ENCODE measurements at regions not wholly inside any gene's neighbourhood (a gene's known extent, or its start where the extent isn't known, plus 50 kb on each side); places are given as distances from the start of the nearest gene placed in this dataset.
"Not testable (repeated sequence)": the region's sequence is repeated elsewhere in the genome, so short reads cannot be mapped to it uniquely, and the experiment has no call there.

DNA sequence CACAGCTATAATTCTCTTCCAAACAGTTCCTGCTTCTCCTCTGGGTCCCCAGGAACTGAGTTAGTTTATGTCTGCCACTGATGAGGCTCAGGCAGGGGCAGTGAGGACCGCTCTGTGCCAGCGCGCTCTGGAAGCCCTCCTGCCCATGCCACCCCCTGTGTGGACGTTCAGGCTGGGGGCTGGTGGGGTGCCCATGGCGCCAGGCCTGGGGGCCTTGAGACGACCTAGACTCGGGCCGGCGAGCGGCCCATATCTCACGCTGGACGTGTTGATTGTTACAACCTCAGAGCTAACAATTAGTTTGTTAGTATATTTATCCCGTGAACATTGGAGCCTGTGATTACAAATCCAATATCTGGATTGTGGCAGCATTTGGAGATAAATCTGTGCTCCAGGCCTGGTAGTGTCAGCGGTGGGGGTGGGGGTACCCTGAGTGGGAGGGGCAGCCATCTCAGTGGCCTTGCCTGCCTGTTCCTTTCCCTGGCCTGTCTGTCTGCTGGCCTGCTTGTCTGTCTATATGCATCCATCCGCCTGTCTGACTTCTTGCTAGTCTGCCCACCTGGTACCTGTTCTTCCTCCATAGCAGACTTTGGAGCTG, 256.5 kb upstream of the MVB12B start:
- peak overlapping the region in 1 of 2 donors; percentile 44 for H3K27ac Mint-ChIP-seq
- H3K36me3 Mint-ChIP-seq, result no peaks in the 10 kb centered on the region
- H3K9me3 Mint-ChIP-seq, result no peaks in the 10 kb centered on the region
- no peak for ATAC-seq
- DNase-seq (ENCODE audit: low spot score in 2 of 2), result no peak

DNA sequence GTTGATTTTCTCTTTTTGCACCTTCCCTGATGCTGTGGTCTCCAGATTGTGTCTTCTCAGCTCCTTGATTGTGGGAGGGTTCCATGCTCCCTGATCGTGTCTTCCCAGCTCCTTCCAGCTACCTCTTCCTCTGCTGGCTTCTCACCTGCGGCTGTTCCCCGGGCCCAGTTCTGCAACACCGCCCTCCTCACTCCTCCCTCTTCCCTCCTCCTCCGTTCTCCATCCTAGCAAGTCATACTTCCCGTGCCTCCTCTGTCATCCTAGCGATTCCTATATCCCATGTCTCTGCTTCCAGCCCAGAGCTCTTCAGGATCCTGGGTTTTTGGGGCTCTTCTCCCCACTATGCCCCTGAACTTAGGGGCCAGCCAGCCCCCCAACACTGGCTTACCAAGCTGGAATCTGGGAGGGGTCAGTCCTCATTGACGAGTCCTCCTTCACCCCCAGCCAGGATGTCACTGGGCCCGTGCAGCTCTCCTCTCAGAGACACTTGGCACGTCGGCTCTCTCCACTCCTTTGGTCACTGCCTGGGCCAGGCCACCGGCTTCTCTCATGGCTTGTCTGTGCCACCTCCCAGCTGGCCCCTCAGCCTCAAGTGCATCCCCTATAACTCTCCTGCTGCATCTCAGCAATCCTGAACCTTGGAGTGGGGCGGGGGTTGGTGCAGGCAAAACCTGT, 255.4 kb upstream of the MVB12B start:
- DNase-seq (ENCODE audit: low spot score in 2 of 2) (no peak), ATAC-seq (no peak)
- Mint-ChIP-seq H3K9me3 (no peaks in the 10 kb centered on the region), H3K27ac (no peak overlapping the region), H3K36me3 (no peaks in the 10 kb centered on the region)

DNA sequence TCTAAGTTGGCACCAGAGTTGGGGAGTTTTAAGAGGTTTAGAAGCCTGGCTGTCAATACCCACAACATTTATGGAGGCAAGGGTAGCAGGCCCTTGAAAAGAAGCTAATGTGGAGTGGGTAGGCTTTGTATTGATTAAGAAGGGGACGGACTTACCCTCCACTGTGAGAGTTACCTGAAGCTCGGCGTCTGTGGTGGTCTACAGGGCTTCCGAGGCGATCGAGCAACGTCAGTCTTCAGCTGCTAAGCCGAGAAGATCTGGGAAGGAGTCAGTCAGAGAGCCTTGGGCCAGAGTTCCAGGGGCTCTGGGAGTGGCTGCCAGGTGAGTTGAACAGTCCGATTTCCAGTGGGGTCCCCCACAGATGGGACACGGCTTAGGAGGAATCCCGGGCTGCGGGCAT, 249.0 kb upstream of the MVB12B start:
- not testable (repeated sequence) for DNase-seq (ENCODE audit: low spot score in 2 of 2); ATAC-seq; H3K36me3 Mint-ChIP-seq

DNA sequence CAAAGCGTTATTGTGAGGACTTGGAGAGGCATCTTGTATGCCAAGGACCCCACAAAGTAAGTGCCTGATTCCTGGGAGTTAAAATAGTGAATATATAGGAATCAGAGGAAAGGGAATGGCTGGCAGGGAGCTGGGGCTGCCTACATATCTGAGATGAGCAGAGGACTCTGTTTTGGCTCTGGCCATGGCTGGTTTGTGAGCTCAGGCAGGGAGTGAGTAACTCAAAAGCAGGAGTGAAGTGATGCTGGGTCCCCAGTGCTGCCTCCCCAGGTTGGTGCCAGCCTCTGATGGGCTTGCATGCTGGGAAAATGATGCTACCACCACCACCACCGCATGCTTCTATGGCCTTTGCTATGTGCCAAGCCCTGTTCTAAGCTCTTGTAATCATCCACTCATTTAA, 246.0 kb upstream of the MVB12B start:
- Mint-ChIP-seq H3K9me3 (peaks cover 6 to 8% of the 10 kb centered on the region in 2 donors), H3K36me3 (no peaks in the 10 kb centered on the region), H3K27ac (no peak overlapping the region)
- ATAC-seq (no peak), DNase-seq (ENCODE audit: low spot score in 2 of 2) (no peak)

More for the DNA sequence above, 249.0 kb upstream of the MVB12B start:
- not testable (repeated sequence) for H3K9me3 Mint-ChIP-seq, H3K27ac Mint-ChIP-seq

DNA sequence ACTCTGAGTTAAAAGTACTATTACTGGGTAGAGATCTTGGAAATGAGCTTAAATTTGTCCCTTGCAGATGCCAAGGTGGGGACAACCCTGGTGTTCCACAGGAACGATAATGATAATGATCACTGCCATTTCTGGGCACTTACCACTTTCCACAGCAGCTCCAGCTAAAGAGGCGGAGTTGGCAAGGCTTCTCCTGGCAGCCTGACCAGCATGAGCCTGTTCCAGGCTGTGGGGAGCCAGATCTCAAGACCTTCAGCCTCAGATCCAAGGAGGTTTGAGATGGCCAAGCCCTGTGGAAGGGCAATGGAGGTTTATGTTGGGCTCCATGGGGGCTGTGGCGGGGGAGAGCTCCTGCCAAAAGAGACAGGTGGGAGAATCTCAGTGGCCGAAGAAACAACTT, 244.9 kb upstream of the MVB12B start:
- DNase-seq (ENCODE audit: low spot score in 2 of 2), result no peak
- no peaks in the 10 kb centered on the region for H3K36me3 Mint-ChIP-seq
- H3K27ac Mint-ChIP-seq, result no peak overlapping the region

DNA sequence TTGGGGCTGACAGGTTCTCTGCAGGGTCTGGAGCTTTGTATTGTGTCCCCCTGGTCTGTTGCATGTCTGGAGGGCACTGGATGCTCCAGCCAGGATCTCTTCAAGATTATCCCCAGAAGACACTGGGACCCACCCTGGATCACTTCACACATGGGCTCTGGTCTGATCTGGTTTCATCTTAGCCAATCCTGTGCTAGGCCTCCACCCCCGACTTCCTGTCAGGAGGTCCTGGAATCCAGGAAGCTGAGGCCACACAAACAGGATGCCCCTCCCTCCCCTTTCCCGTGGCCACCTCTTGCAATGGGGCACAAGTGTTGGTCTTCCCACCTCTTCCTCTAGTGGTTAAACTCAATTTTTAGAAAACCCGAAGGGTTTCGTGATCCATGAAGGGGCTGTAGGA, 242.6 kb upstream of the MVB12B start:
- Mint-ChIP-seq H3K9me3 (peaks cover 6 to 8% of the 10 kb centered on the region in 2 donors), H3K27ac (no peak overlapping the region), H3K36me3 (no peaks in the 10 kb centered on the region)
- ATAC-seq, result no peak
- DNase-seq (ENCODE audit: low spot score in 2 of 2), result no peak

More for the DNA sequence above, 244.9 kb upstream of the MVB12B start:
- ATAC-seq, result no peak
- H3K9me3 Mint-ChIP-seq, result peaks cover 6 to 8% of the 10 kb centered on the region in 2 donors

DNA sequence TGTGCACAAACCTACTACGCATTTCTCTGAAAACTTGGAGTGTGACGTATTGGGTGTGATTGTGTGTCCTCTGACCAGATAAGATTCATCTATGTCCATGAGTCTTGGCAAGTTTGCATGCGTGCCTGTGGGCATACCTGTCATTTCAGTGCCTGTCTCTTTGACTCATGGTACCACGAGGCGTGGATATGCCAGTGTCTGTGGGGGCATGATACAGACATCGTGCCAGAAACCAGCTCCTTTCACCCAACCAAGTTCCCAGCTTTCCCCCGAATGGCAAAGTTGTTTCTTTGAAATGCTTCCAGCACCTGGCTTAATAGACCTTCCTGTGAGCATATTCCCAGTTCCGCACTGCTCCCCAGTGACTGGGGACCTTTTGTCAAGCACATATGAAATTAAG, 241.9 kb upstream of the MVB12B start:
- Mint-ChIP-seq H3K9me3 (peaks cover 6 to 8% of the 10 kb centered on the region in 2 donors), H3K27ac (no peak overlapping the region), H3K36me3 (no peaks in the 10 kb centered on the region)
- ATAC-seq (no peak), DNase-seq (ENCODE audit: low spot score in 2 of 2) (no peak)

DNA sequence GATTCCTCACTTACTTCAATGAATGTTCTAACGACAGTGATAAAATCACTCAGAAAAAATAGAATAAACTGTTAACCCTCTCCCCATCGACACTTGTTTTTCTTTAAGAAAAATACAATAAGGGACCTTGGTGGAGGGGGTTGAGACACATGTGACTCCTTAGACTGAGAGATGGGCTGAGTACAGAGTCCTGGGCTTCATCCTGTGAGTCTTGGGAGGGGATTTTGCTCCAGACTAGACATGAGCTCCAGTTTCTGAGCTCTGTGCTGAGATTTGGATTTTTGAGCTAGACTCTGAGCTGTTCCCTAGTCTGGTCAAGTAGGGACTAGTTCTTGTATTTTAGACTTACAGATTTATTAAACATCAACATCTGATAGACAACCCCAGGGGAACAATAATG, 241.5 kb upstream of the MVB12B start:
- Mint-ChIP-seq H3K27ac (no peak overlapping the region), H3K36me3 (no peaks in the 10 kb centered on the region), H3K9me3 (peaks cover 6 to 8% of the 10 kb centered on the region in 2 donors)
- DNase-seq (ENCODE audit: low spot score in 2 of 2), result no peak
- no peak for ATAC-seq

DNA sequence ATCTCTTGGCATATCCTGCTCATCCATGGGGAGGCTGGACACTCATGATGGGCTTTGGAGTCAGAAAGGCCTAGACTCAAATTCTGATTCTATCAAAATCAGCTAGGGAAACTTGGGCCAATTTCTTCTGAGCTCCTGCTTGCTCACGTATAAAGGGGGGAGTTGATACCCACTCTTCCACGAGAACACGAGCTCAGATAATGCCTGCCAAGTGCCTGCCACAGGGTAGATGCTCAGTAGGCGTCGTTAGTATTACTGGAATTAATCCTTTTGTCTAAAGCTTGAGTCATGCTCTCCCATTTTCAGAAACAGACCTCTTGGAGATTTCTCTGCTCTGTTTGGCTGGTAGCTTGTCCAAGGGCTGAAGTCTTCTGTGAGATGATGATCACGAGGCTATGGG, 238.3 kb upstream of the MVB12B start:
- Mint-ChIP-seq H3K36me3 (no peaks in the 10 kb centered on the region), H3K27ac (no peak overlapping the region), H3K9me3 (peaks cover 5% of the 10 kb centered on the region in 2 donors)
- ATAC-seq (no peak), DNase-seq (ENCODE audit: low spot score in 2 of 2) (no peak)

DNA sequence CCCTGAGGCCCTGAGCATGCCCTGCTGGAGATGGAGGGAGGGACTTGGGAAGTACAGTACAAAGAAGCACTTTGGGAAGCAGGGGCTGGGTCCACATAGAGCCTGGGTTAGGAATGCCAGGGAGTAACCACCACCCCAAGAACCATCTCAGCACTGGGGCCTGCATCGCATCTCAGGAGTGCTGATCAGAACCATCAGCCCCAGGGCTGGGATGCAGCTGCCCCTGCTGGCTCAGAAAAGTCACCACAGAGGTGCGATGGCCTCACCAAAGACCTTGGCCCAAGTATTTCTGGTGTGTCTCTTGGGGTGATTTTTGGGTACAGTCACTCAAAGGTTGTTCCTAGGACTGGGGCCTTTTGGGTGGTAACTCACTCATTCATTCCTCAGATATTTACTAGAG, 236.8 kb upstream of the MVB12B start:
- ATAC-seq, result no peak

DNA sequence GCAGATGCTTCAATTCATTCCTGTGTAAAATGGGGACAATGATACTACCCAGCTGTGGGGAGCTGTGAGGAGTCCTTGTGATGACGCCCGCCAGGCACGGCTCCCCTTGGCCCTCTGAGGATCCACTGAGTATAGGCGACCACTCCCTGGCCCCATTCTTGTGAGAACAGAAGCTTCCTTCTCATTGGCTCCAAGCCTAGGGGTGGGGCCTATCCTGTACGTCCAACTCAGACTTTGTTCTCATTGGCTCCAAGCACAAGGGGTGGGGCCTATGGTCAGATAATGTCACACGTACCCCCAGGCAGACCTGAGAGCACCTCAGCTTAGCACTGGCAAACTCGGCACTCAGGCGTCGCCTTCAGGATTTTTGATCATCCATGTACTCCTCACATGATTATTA, 232.9 kb upstream of the MVB12B start:
- Mint-ChIP-seq H3K9me3 (no peaks in the 10 kb centered on the region), H3K36me3 (no peaks in the 10 kb centered on the region), H3K27ac (no peak overlapping the region)
- ATAC-seq, result no peak
- no peak for DNase-seq (ENCODE audit: low spot score in 2 of 2)

More for the DNA sequence above, 236.8 kb upstream of the MVB12B start:
- no peak for DNase-seq (ENCODE audit: low spot score in 2 of 2)
- H3K36me3 Mint-ChIP-seq, result no peaks in the 10 kb centered on the region
- no peaks in the 10 kb centered on the region for H3K9me3 Mint-ChIP-seq
- no peak overlapping the region for H3K27ac Mint-ChIP-seq

DNA sequence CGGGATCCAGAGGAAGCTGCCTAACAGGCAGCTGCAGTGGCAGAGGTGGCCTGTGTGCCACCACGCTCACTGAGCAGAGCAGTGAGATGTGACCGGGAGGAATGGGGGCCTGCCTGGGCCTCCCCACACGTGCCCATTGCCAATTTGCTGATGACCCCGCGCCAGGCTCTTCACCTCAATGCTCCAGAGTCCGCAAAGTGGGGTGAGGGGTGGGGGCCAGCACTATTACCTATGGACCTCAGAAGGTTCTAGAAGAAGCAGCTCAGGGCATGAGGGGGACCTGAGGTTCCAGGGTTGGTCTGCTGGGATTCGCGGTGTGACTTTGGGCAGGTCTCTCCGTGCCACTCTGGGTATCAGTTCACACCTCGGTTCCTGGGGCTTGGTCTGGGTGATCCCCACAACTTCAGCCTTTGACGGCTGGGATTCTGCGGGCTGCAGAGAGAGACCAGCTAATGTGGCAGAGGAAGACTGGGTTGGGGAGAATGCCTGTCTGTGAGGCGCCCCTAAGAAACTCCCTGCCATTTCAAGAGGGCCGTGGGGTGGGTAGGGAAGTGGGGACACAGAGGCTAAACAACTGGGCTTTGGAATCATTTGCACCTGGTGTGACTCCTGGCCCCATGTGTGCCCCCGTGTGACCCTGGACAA, 231.0 kb upstream of the MVB12B start:
- H3K36me3 Mint-ChIP-seq, result no peaks in the 10 kb centered on the region
- no peak for ATAC-seq
- DNase-seq (ENCODE audit: low spot score in 2 of 2), result no peak
- no peak overlapping the region for H3K27ac Mint-ChIP-seq
- H3K9me3 Mint-ChIP-seq, result no peaks in the 10 kb centered on the region

DNA sequence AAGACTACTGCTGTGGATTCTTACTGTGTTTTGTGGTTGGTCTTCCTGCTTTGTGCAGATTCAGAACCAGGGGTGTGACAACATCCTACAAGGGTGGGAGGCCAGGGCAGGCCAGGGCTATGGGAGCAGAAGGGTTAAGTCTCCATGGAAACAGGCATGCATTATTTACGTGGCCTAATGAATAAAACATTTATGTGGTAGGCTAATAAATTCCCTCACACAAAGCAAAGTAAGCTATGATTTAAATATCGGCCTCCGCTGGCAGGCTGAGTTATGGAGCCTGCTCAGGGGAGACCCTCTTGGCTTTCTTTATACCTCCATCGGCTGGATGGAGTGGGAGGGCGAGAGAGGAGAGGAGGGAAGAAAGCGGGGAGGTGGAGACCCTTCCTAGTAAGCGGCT, 230.3 kb upstream of the MVB12B start:
- Mint-ChIP-seq H3K27ac (no peak overlapping the region), H3K36me3 (no peaks in the 10 kb centered on the region), H3K9me3 (no peaks in the 10 kb centered on the region)
- no peak for DNase-seq (ENCODE audit: low spot score in 2 of 2)
- no peak for ATAC-seq

DNA sequence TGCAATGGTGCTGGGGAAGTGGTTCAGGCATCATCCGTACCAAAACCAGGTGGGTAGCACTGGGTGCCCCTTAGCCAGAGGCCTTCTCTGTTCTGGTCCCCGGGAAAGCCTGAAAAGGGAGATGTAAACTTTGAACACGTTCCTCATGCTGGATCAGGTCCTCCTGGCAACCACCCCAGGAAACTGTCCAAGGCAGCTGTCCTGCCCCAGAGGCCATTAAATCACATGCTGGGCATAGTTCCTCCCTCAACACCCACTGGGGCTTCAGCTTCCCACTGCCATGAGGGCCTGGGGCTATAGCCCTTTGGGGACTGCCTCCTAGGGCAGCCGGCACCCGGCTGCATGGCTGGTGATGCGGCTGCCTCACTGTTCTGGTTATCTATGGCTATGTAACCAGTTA, 228.9 kb upstream of the MVB12B start:
- ATAC-seq, result no peak
- Mint-ChIP-seq H3K27ac (no peak overlapping the region), H3K9me3 (no peaks in the 10 kb centered on the region)

DNA sequence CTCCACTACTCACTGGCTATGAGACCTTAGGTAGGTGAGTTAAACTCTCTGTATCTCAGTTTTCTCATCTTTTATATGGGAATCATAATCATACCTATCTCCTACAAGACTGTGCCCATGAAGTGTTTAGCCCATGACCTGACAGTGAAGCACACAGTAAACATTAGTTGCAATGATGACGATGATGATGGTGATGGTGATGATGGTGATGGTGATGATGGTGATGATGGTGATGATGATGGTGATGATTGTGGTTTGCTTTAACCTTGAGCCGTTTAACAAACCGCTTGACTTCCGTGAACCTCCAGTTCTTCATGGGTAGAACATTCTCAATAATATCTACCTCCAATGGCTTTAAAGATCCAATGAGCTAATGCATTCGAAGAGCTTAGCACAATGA, 220.2 kb upstream of the MVB12B start:
- no peak for ATAC-seq
- Mint-ChIP-seq H3K36me3 (no peaks in the 10 kb centered on the region), H3K27ac (no peak overlapping the region), H3K9me3 (no peaks in the 10 kb centered on the region)
- DNase-seq (ENCODE audit: low spot score in 2 of 2), result no peak

More for the DNA sequence above, 228.9 kb upstream of the MVB12B start:
- DNase-seq (ENCODE audit: low spot score in 2 of 2), result no peak
- no peaks in the 10 kb centered on the region for H3K36me3 Mint-ChIP-seq

DNA sequence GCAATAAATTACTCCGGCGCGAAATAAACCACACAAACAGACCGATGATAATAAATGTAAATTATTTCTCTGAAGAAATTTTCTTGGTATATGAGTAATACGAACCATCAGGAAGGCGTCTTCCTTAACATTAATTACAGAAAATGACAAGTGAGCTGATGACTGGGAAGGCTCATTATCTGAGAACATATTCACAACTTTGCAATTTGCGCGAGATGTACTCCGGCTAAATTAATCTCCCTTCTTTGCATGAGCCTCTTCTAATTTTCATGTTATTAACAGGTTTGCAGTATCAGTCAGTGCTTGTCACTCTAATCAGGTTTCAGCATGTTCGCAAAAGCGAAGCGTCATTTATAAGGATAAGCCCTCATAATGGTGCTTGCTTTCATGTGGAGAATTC, 218.9 kb upstream of the MVB12B start:
- Mint-ChIP-seq H3K27ac (no peak overlapping the region), H3K36me3 (no peaks in the 10 kb centered on the region)
- ATAC-seq, result no peak

DNA sequence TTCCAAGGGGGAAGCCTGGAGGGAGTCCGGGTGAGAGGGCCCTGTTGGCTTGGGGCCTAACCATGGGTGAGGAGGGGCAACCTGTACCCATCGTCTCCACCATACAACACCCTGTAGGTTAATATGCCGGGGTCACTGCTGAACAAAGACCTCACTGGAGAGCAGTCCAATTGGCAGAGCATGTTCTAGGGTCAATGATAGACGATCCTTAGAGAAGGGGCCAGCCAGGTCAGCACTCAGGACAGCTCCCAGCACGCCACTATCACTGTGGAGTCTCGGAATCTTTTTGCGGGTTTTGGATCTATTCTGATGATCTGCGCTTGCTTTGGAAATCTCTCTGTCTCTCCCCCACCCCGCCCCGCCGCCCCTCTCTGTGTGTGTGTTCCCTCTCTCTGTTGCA, 218.4 kb upstream of the MVB12B start:
- no peak for ATAC-seq
- no peak for DNase-seq (ENCODE audit: low spot score in 2 of 2)
- no peak overlapping the region for H3K27ac Mint-ChIP-seq
- no peaks in the 10 kb centered on the region for H3K36me3 Mint-ChIP-seq
- no peaks in the 10 kb centered on the region for H3K9me3 Mint-ChIP-seq

More for the DNA sequence above, 218.9 kb upstream of the MVB12B start:
- no peak for DNase-seq (ENCODE audit: low spot score in 2 of 2)
- no peaks in the 10 kb centered on the region for H3K9me3 Mint-ChIP-seq

DNA sequence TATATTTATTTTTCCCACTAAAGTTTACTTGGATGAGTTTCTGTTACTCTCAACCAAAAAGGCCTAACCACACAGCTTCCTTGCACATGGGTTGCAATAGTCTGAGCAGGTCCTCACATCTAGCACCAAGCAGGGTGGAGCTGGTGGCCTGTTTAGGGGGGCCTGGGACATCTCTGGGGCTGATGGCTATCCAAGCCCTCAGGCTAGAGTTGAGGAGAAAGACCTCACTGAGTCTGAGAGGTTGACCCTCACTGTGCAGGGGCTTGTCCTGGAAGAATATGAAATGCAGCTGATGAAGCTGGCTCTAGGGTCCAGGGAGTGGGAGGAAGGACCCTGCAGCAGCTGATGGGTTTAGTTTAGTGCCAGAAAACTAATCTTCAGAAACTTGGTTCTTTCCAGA, 217.1 kb upstream of the MVB12B start:
- DNase-seq (ENCODE audit: low spot score in 2 of 2), result no peak
- no peak overlapping the region for H3K27ac Mint-ChIP-seq
- no peaks in the 10 kb centered on the region for H3K36me3 Mint-ChIP-seq
- ATAC-seq, result no peak
- H3K9me3 Mint-ChIP-seq, result no peaks in the 10 kb centered on the region

Data from activated naive CD4-positive, alpha-beta T cell treated with anti-CD3 and anti-CD28 coated beads, Interleukin-2, amount 50 U/mL, for 72 hours (primary cell).